ENCODE measurements at regions not wholly inside any gene's neighbourhood (a gene's known extent, or its start where the extent isn't known, plus 50 kb on each side); places are given as distances from the start of the nearest gene placed in this dataset.

DNA sequence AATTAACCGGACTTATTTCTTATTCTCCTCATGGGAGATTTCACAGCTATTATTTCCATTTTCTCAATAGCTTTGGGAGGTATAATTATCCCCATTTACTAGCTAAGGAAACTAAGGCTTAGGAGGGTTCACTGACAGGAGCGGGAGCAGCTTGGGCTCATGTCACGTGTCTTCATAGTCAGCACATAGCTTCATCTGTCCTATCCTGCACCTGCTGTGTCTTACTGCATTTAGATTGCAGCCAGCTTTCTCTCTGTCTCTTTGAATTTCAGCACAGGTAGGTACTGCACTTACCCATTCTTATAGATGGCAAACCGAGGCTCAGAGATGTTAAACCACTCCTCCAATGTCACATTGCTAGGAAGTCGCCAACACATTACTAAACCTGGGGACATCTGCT, 839.9 kb downstream of the MAFB start:
- 63 to 82% methylated on average over 3 to 4 of the region's 5 CpGs for WGBS, 2 donors (ENCODE audit: low coverage in 1 of 2)
- no peak for ATAC-seq
- Histone ChIP-seq H3K4me1 (peaks cover 8 to 29% (median 18%) of the 10 kb centered on the region in 3 donors), H3K9me3 (no peaks in the 10 kb centered on the region), H3K4me3 (no peak overlapping the region), H3K36me3 (no peaks in the 10 kb centered on the region), H3K27ac (peak overlapping the region in 2 of 4 donors; percentile 49 to 50), H3K27me3 (no peaks in the 10 kb centered on the region)
- TF ChIP-seq POLR2AphosphoS5 (IDR thresholded peaks at IDR 0.05) (no peak), EP300 (IDR thresholded peaks at IDR 0.05) (no peak), POLR2A (IDR thresholded peaks at IDR 0.05) (no peak)
- TF ChIP-seq, protein P1, sequence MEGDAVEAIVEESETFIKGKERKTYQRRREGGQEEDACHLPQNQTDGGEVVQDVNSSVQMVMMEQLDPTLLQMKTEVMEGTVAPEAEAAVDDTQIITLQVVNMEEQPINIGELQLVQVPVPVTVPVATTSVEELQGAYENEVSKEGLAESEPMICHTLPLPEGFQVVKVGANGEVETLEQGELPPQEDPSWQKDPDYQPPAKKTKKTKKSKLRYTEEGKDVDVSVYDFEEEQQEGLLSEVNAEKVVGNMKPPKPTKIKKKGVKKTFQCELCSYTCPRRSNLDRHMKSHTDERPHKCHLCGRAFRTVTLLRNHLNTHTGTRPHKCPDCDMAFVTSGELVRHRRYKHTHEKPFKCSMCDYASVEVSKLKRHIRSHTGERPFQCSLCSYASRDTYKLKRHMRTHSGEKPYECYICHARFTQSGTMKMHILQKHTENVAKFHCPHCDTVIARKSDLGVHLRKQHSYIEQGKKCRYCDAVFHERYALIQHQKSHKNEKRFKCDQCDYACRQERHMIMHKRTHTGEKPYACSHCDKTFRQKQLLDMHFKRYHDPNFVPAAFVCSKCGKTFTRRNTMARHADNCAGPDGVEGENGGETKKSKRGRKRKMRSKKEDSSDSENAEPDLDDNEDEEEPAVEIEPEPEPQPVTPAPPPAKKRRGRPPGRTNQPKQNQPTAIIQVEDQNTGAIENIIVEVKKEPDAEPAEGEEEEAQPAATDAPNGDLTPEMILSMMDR (IDR thresholded peaks at IDR 0.05) = no peak

DNA sequence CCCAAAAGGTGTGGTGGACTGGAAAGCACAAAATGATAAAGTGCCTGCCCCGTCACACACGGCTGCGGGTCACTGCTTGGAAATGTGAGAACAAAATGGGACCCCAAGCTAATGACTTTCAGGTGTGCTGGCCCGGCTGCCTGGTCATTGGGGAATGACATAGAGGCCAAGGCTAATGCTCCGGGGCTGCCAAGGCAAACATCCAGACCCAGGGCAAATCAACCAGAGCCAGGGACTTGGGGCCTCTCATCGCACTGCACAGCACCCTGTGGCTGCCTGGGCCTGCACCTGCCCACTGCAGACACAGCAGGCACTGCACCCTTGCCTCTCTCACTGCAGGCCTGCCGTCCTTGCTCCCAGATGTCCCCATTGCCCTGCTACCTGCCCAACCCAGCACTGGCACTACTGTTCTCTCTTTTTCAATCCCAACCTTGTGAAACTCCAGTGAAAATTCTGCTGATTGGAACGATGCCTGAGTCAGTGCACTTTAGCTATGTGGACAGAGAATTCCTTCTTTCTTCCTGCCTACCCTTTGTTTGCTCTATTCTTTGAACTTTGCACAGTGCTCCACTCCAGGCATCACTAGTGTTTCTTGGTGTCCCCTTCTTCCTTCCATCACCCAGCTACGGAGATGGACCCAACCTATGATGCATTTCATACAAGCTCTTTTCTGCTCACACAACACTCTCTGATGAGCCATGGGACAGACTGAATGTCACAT, 849.5 kb downstream of the MAFB start:
- no peak for ATAC-seq
- H3K27ac ChIP-seq = no peak overlapping the region
- H3K9me3 ChIP-seq = no peaks in the 10 kb centered on the region
- H3K4me3 ChIP-seq = no peak overlapping the region
- no peaks in the 10 kb centered on the region for H3K4me1 ChIP-seq
- no peak for TF ChIP-seq POLR2AphosphoS5 (IDR thresholded peaks at IDR 0.05)
- no peak for TF ChIP-seq POLR2A (IDR thresholded peaks at IDR 0.05)
- no peaks in the 10 kb centered on the region for H3K36me3 ChIP-seq
- H3K27me3 ChIP-seq = no peaks in the 10 kb centered on the region
- 67 to 92% methylated on average over 7 to 8 of the region's 9 CpGs for WGBS, 2 donors (ENCODE audit: low coverage in 1 of 2)

DNA sequence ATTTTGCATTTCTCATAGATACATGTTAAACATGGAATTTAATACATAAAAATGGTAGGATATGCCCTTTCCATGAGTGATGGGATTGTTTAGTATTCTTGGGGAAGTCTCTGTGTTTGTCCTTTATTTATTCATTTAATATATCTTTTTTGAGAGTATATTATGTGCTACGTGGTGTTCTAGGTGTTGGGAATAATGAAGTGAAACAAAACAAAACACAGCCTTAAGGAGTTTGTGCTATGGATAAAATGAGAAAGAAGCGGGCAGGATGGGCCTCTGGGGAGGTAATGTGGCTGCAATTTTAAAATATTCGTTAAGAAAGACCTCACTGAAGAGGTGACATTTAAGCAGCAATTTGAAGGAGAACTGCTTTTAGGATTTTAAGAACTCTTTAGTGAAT, 851.5 kb downstream of the MAFB start:
- H3K4me1 ChIP-seq = no peaks in the 10 kb centered on the region
- TF ChIP-seq, protein P1 (IDR thresholded peaks at IDR 0.05) = no peak
- TF ChIP-seq EP300 (IDR thresholded peaks at IDR 0.05) = no peak
- no peak for TF ChIP-seq POLR2AphosphoS5 (IDR thresholded peaks at IDR 0.05)
- WGBS, 2 donors (ENCODE audit: low coverage in 1 of 2) = 65 to 86% methylated on average over 3 of the region's 3 CpGs
- no peak overlapping the region for H3K27ac ChIP-seq
- no peaks in the 10 kb centered on the region for H3K9me3 ChIP-seq
- H3K36me3 ChIP-seq = no peaks in the 10 kb centered on the region
- no peaks in the 10 kb centered on the region for H3K27me3 ChIP-seq
- no peak overlapping the region for H3K4me3 ChIP-seq
- ATAC-seq = no peak

DNA sequence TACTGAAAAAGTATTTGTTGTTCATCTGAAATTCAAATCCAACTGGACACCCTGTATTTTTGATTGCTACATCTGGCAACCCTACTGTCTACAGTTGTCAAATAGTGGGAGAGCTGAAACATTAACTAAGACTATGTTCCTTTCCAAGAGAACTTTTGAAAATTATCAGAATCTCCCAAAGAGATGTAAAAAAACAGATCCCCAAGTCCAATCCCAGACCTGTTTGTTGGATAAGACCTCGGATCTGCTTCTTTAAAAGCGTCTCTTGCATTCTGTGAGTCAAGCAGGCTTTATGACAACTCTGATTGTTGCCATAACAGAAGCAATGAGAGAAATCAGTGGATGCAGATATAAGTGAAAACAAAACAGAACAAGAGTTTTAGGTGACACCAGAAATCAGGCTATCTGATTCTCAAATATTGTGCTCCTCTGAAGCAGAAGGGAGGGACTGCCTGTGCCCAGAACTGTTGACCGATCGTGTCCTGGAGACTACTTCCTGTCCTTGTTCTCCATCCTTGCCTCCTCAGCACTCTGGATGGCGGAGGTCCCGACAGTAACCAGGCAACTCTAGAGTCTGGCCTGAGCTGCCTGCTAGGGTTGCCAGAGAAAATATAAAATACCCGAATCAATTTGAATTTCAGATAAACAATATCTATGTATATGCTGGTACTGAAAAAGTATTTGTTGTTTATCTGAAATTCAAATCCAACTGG, 853.8 kb downstream of the MAFB start:
- H3K9me3 ChIP-seq = no peaks in the 10 kb centered on the region
- no peaks in the 10 kb centered on the region for H3K36me3 ChIP-seq
- no peaks in the 10 kb centered on the region for H3K4me1 ChIP-seq
- TF ChIP-seq EP300 (IDR thresholded peaks at IDR 0.05) = no peak
- TF ChIP-seq, protein P1 (IDR thresholded peaks at IDR 0.05) = no peak
- H3K4me3 ChIP-seq = no peak overlapping the region
- 16 to 40% methylated on average over 7 of the region's 7 CpGs for WGBS, 2 donors (ENCODE audit: low coverage in 1 of 2)
- H3K27ac ChIP-seq = no peak overlapping the region
- no peak for ATAC-seq
- no peaks in the 10 kb centered on the region for H3K27me3 ChIP-seq

DNA sequence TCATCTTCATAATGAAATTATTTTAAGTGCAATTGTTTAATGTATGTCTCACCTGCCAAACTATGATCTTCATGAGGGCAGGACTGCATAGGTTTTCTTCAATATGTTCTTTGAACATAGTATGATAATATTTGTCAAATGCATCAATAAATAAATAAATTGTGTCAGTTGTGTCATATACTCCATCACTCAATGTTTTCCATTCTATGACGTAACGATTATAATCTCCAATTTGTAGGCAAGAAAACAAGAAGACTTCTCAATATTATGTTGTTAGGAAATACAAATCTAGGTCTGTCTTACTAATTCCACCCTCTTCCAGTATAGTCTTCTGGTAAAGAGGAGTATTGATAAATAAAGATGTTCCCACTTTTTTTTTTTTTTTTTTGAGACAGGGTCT, 858.1 kb downstream of the MAFB start:
- ATAC-seq = no peak
- WGBS, 2 donors (ENCODE audit: low coverage in 1 of 2) = 93 to 94% methylated on average over 2 of the region's 2 CpGs

DNA sequence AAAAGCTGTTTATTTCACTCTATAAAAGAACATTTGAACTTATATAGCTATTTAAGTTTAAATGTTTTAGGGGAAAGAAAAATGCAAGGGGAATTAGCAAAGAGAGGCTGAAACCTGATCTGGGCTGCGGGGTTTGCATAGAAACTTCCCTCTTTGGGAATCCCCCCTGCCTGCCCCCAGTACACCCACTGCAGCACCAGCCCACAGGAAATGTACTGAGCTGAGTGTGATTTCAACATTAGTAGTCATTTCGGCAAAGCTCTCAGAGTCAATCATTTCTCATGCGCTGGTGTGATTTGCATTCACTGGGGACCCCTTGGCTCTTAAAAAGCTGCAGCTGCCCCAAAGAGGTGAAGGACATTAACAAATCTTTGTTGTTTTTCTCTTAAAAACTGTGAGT, 859.4 kb downstream of the MAFB start:
- Histone ChIP-seq H3K9me3 (no peaks in the 10 kb centered on the region), H3K36me3 (no peaks in the 10 kb centered on the region), H3K27me3 (no peaks in the 10 kb centered on the region), H3K4me1 (no peaks in the 10 kb centered on the region), H3K27ac (no peak overlapping the region), H3K4me3 (no peak overlapping the region)
- TF ChIP-seq, protein P1 (IDR thresholded peaks at IDR 0.05) = no peak
- no peak for TF ChIP-seq POLR2A (IDR thresholded peaks at IDR 0.05)
- no peak for TF ChIP-seq POLR2AphosphoS5 (IDR thresholded peaks at IDR 0.05)
- no peak for TF ChIP-seq EP300 (IDR thresholded peaks at IDR 0.05)
- ATAC-seq = no peak
- 35 to 44% methylated on average over 1 to 3 of the region's 3 CpGs for WGBS, 2 donors (ENCODE audit: low coverage in 1 of 2)

More for the DNA sequence above, 858.1 kb downstream of the MAFB start:
- H3K36me3 ChIP-seq = no peaks in the 10 kb centered on the region
- H3K27me3 ChIP-seq = no peaks in the 10 kb centered on the region
- no peaks in the 10 kb centered on the region for H3K9me3 ChIP-seq
- no peak for TF ChIP-seq POLR2AphosphoS5 (IDR thresholded peaks at IDR 0.05)
- no peak overlapping the region for H3K27ac ChIP-seq
- no peak overlapping the region for H3K4me3 ChIP-seq
- H3K4me1 ChIP-seq = no peaks in the 10 kb centered on the region
